Transverse colon (tissue), 4 donors: ENCODE measurements at regions not wholly inside any gene's neighbourhood (a gene's known extent, or its start where the extent isn't known, plus 50 kb on each side); places are given as distances from the start of the nearest gene placed in this dataset.
"Not testable (repeated sequence)": the region's sequence is repeated elsewhere in the genome, so short reads cannot be mapped to it uniquely, and the experiment has no call there.

ENCODE experiments used
- DNase-seq: peaks from one replicate; pipeline ENCODE4 v3.0.0-alpha.2; 2019
- H3K27ac ChIP-seq, 4 donors: fragments of 200-600 bp; sonication (generic); 2 replicates each; pipeline ENCODE4 v1.5.1; 2016 to 2018; ENCODE audit warnings: inconsistent platforms in 4 of 4
- H3K27me3 ChIP-seq: fragments of 200-600 bp; sonication (generic); 2 replicates; pipeline ENCODE4 v1.5.1; 2017; ENCODE audit warnings: inconsistent platforms
- H3K36me3 ChIP-seq, 4 donors: fragments of 200-600 bp; sonication (generic); 2 replicates each; pipeline ENCODE4 v1.5.1; 2017 to 2019; ENCODE audit warnings: inconsistent platforms in 4 of 4
- H3K4me1 ChIP-seq, 4 donors: fragments of 200-600 bp; sonication (generic); 2 replicates each; pipeline ENCODE4 v1.5.1; 2017 to 2020; ENCODE audit warnings: inconsistent platforms in 4 of 4
- H3K4me3 ChIP-seq, 4 donors: fragments of 200-600 bp; sonication (generic); 1 replicate in 1 of 4; 2 replicates in 3 of 4; pipeline versions ENCODE4 v1.5.1 to v1.6.1; 2017 to 2019; ENCODE audit warnings: inconsistent platforms in 4 of 4
- H3K9me3 ChIP-seq, 2 donors: fragments of 200-600 bp; sonication (generic); 2 replicates each; pipeline ENCODE4 v1.5.1; 2017 to 2019; ENCODE audit warnings: inconsistent platforms in 2 of 2
- WGBS, 2 donors: methylation state at CpG; one replicate each; pipeline ENCODE4 v1.1.5; 2018; ENCODE audit warnings: low coverage in 1 of 2; 5-methylcytosine and 5-hydroxymethylcytosine counted together
- in situ Hi-C, 4 donors: fragments of 200-750 bp; cut with MboI; loops; one replicate each; pipeline versions ENCODE4 v1.15.0 to v1.15.1; 2017; ENCODE audit warnings: low sequenced_read_pairs in 3 of 4, low pct_ligation_motif_present in 1 of 4, low pct_unique_long_range_greater_than_20kb in 1 of 4
- intact Hi-C: fragments of 100-400 bp; cut with DNase I; formaldehyde crosslinking; loops from one replicate; pipeline ENCODE4 v1.15.1; 2023; ENCODE audit warnings: low total_unique reads

- WGBS, 2 donors, result 57% methylated on average over 1 of the region's 1 CpG; no CpG with 5 or more reads in 1 of the 2 donors
- H3K4me3 ChIP-seq, H3K9me3 ChIP-seq, intact Hi-C loops, H3K27me3 ChIP-seq, H3K36me3 ChIP-seq, H3K27ac ChIP-seq, in situ Hi-C loops, H3K4me1 ChIP-seq, DNase-seq: not testable (repeated sequence)
Observed at GRCh38 chr21:9572782-9573181, 948.6 kb upstream of the TPTE start.

GRCh38 chr21:9573528-9573927, 947.9 kb upstream of the TPTE start:
- H3K4me1 ChIP-seq, H3K27me3 ChIP-seq, H3K27ac ChIP-seq, in situ Hi-C loops, H3K9me3 ChIP-seq, H3K36me3 ChIP-seq, DNase-seq, intact Hi-C loops, H3K4me3 ChIP-seq: not testable (repeated sequence)
- WGBS, 2 donors, result no CpG with 5 or more reads among the region's 1 CpG

GRCh38 chr21:9579275-9579674, 942.1 kb upstream of the TPTE start:
- H3K9me3 ChIP-seq, intact Hi-C loops, DNase-seq, H3K4me1 ChIP-seq, H3K27ac ChIP-seq, in situ Hi-C loops, H3K4me3 ChIP-seq, H3K27me3 ChIP-seq, H3K36me3 ChIP-seq: not testable (repeated sequence)
- 77 to 93% methylated on average over 4 to 12 of the region's 17 CpGs for WGBS, 2 donors

GRCh38 chr21:9587941-9588340, 933.4 kb upstream of the TPTE start:
- DNase-seq, in situ Hi-C loops: not testable (repeated sequence)

GRCh38 chr21:9592591-9592990, 928.8 kb upstream of the TPTE start:
- WGBS, 2 donors, result no CpG with 5 or more reads among the region's 24 CpGs
- H3K27ac ChIP-seq, H3K4me1 ChIP-seq, H3K4me3 ChIP-seq, H3K36me3 ChIP-seq, intact Hi-C loops, H3K9me3 ChIP-seq, DNase-seq, H3K27me3 ChIP-seq, in situ Hi-C loops: not testable (repeated sequence)

More at GRCh38 chr21:9587941-9588340, 933.4 kb upstream of the TPTE start:
- H3K36me3 ChIP-seq, H3K9me3 ChIP-seq, H3K27me3 ChIP-seq, intact Hi-C loops, H3K27ac ChIP-seq, H3K4me1 ChIP-seq, H3K4me3 ChIP-seq: not testable (repeated sequence)
- 61% methylated on average over 2 of the region's 3 CpGs; no CpG with 5 or more reads in 1 of the 2 donors for WGBS, 2 donors

GRCh38 chr21:9593646-9594045, 927.7 kb upstream of the TPTE start:
- DNase-seq, H3K27me3 ChIP-seq, H3K36me3 ChIP-seq, H3K4me3 ChIP-seq, H3K27ac ChIP-seq, in situ Hi-C loops, intact Hi-C loops, H3K9me3 ChIP-seq, H3K4me1 ChIP-seq: not testable (repeated sequence)
- 92% methylated on average over 5 of the region's 27 CpGs; no CpG with 5 or more reads in 1 of the 2 donors for WGBS, 2 donors

GRCh38 chr21:9614011-9614410, 907.4 kb upstream of the TPTE start:
- H3K36me3 ChIP-seq, H3K9me3 ChIP-seq, H3K4me1 ChIP-seq, in situ Hi-C loops, DNase-seq, intact Hi-C loops, H3K4me3 ChIP-seq, H3K27me3 ChIP-seq, H3K27ac ChIP-seq: not testable (repeated sequence)
- 90 to 93% methylated on average over 2 to 11 of the region's 23 CpGs for WGBS, 2 donors

- H3K9me3 ChIP-seq, DNase-seq, H3K27ac ChIP-seq, H3K4me1 ChIP-seq, H3K27me3 ChIP-seq, in situ Hi-C loops, H3K36me3 ChIP-seq, intact Hi-C loops, H3K4me3 ChIP-seq: not testable (repeated sequence)
- 68% methylated on average over 2 of the region's 2 CpGs; no CpG with 5 or more reads in 1 of the 2 donors for WGBS, 2 donors
Observed at GRCh38 chr21:9621121-9621793, 900.1 kb upstream of the TPTE start.

GRCh38 chr21:9628051-9628450, 893.3 kb upstream of the TPTE start:
- H3K9me3 ChIP-seq, H3K36me3 ChIP-seq, H3K4me1 ChIP-seq, intact Hi-C loops, H3K27me3 ChIP-seq, H3K27ac ChIP-seq, DNase-seq, in situ Hi-C loops, H3K4me3 ChIP-seq: not testable (repeated sequence)
- WGBS, 2 donors, result 75 to 92% methylated on average over 2 to 3 of the region's 3 CpGs

- in situ Hi-C loops, DNase-seq, intact Hi-C loops, H3K27me3 ChIP-seq, H3K36me3 ChIP-seq, H3K4me3 ChIP-seq, H3K4me1 ChIP-seq, H3K27ac ChIP-seq: not testable (repeated sequence)
- H3K9me3 ChIP-seq, result peaks cover 15 to 21% of the 10 kb centered on the region in 2 donors
Observed at GRCh38 chr21:9647409-9647808, 874.0 kb upstream of the TPTE start.

- intact Hi-C loops, H3K36me3 ChIP-seq, H3K27me3 ChIP-seq, DNase-seq, in situ Hi-C loops, H3K27ac ChIP-seq, H3K4me3 ChIP-seq, H3K4me1 ChIP-seq: not testable (repeated sequence)
- H3K9me3 ChIP-seq, result peaks cover 21 to 23% of the 10 kb centered on the region in 2 donors
Observed at GRCh38 chr21:9648331-9648730, 873.1 kb upstream of the TPTE start.
